BJ (cell line): ENCODE measurements at regions not wholly inside any gene's neighbourhood (a gene's known extent, or its start where the extent isn't known, plus 50 kb on each side); places are given as distances from the start of the nearest gene placed in this dataset.

Experiments used
- CTCF ChIA-PET: fragments of 350-600 bp; formaldehyde crosslinking; extraction: SDS; loops from one replicate; lab custom pipeline; 2021; ENCODE audit warnings: antibody characterized with exemption, inconsistent platforms; lab: Yijun Ruan, JAX
- POLR2A ChIA-PET: fragments of 300-600 bp; sonication (Branson Sonifier 250); formaldehyde crosslinking; extraction: SDS; loops from one replicate; lab custom pipeline; 2021; ENCODE audit warnings: antibody characterized with exemption; lab: Charles Lee
- DNase-seq: peaks from one replicate; pipeline ENCODE4 v3.0.0-alpha.2; 2011; ENCODE audit warnings: low read depth
- H3K27me3 ChIP-seq: 2 replicates; pipeline ENCODE4 v1.6.0; 2011; ENCODE audit warnings: low read length; ENCODE audit not compliant: control insufficient read depth, insufficient read depth
- H3K36me3 ChIP-seq: 2 replicates; pipeline ENCODE4 v1.5.1; 2011; ENCODE audit warnings: low read length; ENCODE audit not compliant: control insufficient read depth, insufficient read depth
- H3K4me3 ChIP-seq: 2 replicates; pipeline ENCODE4 v1.5.1; 2011; ENCODE audit warnings: low read depth, mild to moderate bottlenecking, control low read depth, low read length
- TF ChIP-seq, protein P1 (sequence below): IDR thresholded peaks from 2 replicates; pipeline ENCODE4 v1.5.1; 2011; ENCODE audit warnings: low read depth, mild to moderate bottlenecking, control low read depth, inconsistent platforms, low read length, moderate library complexity; ENCODE audit not compliant: insufficient read depth

DNA sequence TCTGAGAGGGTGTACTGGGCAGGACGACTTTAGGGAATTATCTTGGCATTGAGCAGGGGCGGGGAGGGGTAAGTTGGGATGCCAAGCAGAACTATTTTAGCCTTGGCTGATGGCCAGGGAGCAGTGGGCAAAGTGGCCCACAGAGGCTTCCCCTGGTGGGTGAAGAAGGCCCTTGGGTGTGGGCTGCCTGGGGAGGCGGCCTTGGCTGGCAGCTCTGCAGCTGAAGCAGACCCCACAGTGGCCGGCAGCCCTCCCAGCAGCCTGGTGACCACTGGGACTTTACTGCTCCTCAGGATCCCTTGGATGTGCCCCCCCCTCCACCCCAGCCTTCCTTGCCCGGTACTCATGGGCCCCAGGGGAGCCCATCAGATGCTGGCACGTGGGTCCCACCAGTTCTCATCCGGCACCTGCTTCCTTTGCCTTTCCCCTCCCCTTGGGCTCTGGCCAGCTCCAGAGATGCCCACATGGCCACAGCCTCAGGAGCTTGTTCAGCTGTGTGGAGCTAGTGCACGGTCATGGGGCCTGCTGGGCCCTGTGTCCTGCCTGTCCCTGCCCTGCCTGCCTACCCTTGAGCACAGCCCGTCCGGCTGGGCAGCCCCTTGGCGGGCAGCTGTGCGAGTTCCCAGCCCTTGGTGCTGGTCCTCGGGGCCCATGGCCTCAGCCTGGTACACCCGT is 122.1 kb upstream of the HS6ST1 start:
- POLR2A ChIA-PET = no interaction called here
- CTCF ChIA-PET = no interaction called here
- no peaks in the 10 kb centered on the region for H3K27me3 ChIP-seq
- no peak overlapping the region for H3K4me3 ChIP-seq
- H3K36me3 ChIP-seq = no peaks in the 10 kb centered on the region
- TF ChIP-seq, protein P1, sequence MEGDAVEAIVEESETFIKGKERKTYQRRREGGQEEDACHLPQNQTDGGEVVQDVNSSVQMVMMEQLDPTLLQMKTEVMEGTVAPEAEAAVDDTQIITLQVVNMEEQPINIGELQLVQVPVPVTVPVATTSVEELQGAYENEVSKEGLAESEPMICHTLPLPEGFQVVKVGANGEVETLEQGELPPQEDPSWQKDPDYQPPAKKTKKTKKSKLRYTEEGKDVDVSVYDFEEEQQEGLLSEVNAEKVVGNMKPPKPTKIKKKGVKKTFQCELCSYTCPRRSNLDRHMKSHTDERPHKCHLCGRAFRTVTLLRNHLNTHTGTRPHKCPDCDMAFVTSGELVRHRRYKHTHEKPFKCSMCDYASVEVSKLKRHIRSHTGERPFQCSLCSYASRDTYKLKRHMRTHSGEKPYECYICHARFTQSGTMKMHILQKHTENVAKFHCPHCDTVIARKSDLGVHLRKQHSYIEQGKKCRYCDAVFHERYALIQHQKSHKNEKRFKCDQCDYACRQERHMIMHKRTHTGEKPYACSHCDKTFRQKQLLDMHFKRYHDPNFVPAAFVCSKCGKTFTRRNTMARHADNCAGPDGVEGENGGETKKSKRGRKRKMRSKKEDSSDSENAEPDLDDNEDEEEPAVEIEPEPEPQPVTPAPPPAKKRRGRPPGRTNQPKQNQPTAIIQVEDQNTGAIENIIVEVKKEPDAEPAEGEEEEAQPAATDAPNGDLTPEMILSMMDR = no peak
- DNase-seq = no peak

DNA sequence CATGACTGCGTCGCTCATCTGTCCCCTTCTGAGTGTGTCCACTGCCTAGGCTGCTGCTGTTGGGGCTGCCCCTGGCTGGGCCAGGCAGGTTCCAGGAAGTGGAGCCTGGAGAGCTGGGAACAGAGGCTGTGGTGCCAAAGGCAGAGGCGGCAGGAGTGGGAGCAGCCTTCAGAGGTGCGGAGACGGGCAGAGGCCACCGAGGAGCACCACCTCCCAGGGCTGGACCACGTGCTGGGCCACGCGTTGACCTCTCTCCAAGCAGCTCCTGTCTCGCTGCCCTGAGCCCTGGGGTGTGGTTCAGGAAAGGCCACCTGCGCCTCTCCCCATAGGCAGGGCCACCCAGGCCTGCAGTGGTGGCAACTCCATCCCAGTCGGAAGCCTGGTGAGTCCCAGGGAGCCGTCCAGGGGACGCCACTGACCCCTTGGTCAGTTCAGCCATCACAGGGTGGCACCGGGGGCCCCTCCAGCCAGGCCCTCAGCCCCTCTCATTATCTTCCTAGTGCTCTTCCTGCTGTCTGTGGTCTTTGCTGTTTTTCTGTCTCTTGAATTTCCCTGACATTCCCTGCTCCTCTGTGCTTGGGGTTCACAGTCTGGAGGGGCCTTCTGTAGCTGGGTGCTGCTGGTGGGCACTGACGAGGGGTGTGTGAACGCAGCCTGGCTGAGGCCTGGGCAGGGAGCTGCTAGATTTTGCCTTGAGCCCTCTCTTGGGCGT is 122.8 kb upstream of the HS6ST1 start:
- H3K36me3 ChIP-seq = no peaks in the 10 kb centered on the region
- CTCF ChIA-PET = no interaction called here

GRCh38 chr2:128442053-128442751 is 123.5 kb upstream of the HS6ST1 start:
- ChIA-PET CTCF (interaction anchor here (0.6 kb wide), 1 partner anchor 135 kb away, joined by 5 read pairs; no protein-coding TSS in a partner anchor), POLR2A (no interaction called here)
- no peak for DNase-seq

More for the DNA sequence above, 122.8 kb upstream of the HS6ST1 start:
- POLR2A ChIA-PET = no interaction called here
- Histone ChIP-seq H3K27me3 (no peaks in the 10 kb centered on the region), H3K4me3 (no peak overlapping the region)
- TF ChIP-seq, protein P1 = no peak
- no peak for DNase-seq

DNA sequence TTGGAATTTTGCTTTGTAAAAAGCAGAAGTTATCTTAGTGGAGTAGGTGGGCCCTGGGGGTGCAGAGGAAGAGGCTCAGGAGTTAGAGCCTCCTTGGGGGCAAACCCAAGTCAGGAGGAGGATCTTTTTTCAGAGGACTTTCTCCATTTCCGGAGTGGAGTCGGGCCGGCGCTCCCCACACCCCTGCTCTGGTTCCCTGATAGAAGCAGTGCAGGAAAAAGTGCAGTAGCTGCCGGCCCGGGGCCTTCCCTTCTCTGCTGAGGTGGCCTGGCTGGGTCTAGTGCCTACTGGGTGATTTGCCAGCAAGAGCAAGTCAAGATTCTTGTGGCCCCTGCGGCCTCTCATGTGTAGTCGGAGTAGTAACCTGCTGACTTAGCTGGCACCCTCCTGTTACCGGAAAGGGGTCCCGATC is 124.2 kb upstream of the HS6ST1 start:
- Histone ChIP-seq H3K4me3 (no peak overlapping the region), H3K36me3 (no peaks in the 10 kb centered on the region), H3K27me3 (no peaks in the 10 kb centered on the region)
- no peak for DNase-seq
- ChIA-PET CTCF (interaction anchor here (0.6 kb wide), 1 partner anchor 136 kb away, joined by 5 read pairs; no protein-coding TSS in a partner anchor), POLR2A (no interaction called here)
- TF ChIP-seq, protein P1 = no peak

More at GRCh38 chr2:128442053-128442751, 123.5 kb upstream of the HS6ST1 start:
- Histone ChIP-seq H3K4me3 (no peak overlapping the region), H3K36me3 (no peaks in the 10 kb centered on the region), H3K27me3 (no peaks in the 10 kb centered on the region)
- TF ChIP-seq, protein P1 = no peak
